ENCODE measurements at regions not wholly inside any gene's neighbourhood (a gene's known extent, or its start where the extent isn't known, plus 50 kb on each side); places are given as distances from the start of the nearest gene placed in this dataset.
"Not testable (repeated sequence)": the region's sequence is repeated elsewhere in the genome, so short reads cannot be mapped to it uniquely, and the experiment has no call there.

- TF ChIP-seq CTCF (IDR thresholded peaks at IDR 0.05; ENCODE audit: unreplicated experiment in 3 of 3): no peak
- Mint-ChIP-seq H3K36me3 (ENCODE audit: low read depth) (no peaks in the 10 kb centered on the region), H3K4me1 (peaks cover 6% of the 10 kb centered on the region), H3K4me3 (no peak overlapping the region), H3K9me3 (no peaks in the 10 kb centered on the region), H3K27ac (no peak overlapping the region), H3K27me3 (ENCODE audit: low read depth) (no peaks in the 10 kb centered on the region)
Measured at GRCh38 chr4:146105464-146105863, 70.1 kb upstream of the LSM6 start.

DNA sequence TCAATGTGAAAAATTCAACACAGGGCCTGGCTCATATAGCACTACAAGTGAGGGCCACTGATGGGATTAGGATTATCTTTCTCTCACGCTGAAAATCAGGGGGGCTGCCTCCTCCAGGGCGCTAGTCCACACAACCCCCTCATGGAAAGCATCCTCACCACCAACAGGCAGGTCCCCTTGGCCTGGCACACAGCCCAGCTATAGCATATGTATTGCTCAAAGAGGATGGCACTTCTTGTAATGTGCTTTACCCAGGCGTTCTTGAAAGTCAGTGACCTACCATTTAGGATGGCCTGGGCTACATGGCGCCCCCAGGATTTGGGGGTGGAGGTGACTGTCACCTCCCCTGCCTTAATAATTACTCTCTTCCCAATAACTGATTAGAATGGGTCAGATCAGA is 71.0 kb upstream of the LSM6 start:
- Mint-ChIP-seq H3K27ac (no peak overlapping the region), H3K27me3 (ENCODE audit: low read depth) (peaks cover 3% of the 10 kb centered on the region), H3K4me3 (no peak overlapping the region), H3K36me3 (ENCODE audit: low read depth) (no peaks in the 10 kb centered on the region), H3K9me3 (no peaks in the 10 kb centered on the region), H3K4me1 (peaks cover 6% of the 10 kb centered on the region)
- TF ChIP-seq CTCF (IDR thresholded peaks at IDR 0.05; ENCODE audit: unreplicated experiment in 3 of 3): no peak

DNA sequence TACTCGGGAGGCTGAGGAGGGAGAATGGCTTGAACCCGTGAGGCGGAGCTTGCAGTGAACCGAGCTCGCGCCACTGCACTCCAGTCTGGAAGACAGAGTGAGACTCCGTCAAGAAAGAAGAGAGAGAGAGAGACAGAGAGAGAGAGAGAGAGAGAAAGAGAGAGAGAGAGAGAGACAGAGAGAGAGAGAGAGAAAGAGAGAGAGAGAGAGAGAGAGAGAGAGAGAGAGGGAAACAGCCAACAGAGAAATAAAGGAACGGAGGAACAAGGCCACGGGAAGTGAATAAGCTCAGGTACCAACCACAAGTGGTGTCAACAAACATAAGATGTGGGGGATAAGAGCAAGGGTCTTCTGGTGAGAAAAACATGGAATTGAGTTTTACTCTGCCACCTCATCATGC is 71.5 kb upstream of the LSM6 start:
- not testable (repeated sequence) for H3K36me3 Mint-ChIP-seq (ENCODE audit: low read depth); H3K27ac Mint-ChIP-seq

GRCh38 chr4:146099585-146099984 is 75.9 kb upstream of the LSM6 start:
- Mint-ChIP-seq H3K36me3 (ENCODE audit: low read depth) (no peaks in the 10 kb centered on the region), H3K27ac (no peak overlapping the region), H3K9me3 (no peaks in the 10 kb centered on the region), H3K4me1 (peaks cover 4% of the 10 kb centered on the region), H3K27me3 (ENCODE audit: low read depth) (peaks cover 4% of the 10 kb centered on the region), H3K4me3 (no peak overlapping the region)
- no peak for TF ChIP-seq CTCF (IDR thresholded peaks at IDR 0.05; ENCODE audit: unreplicated experiment in 3 of 3)

More for the DNA sequence above, 71.5 kb upstream of the LSM6 start:
- H3K4me3 Mint-ChIP-seq; H3K4me1 Mint-ChIP-seq; H3K27me3 Mint-ChIP-seq (ENCODE audit: low read depth); H3K9me3 Mint-ChIP-seq: not testable (repeated sequence)

DNA sequence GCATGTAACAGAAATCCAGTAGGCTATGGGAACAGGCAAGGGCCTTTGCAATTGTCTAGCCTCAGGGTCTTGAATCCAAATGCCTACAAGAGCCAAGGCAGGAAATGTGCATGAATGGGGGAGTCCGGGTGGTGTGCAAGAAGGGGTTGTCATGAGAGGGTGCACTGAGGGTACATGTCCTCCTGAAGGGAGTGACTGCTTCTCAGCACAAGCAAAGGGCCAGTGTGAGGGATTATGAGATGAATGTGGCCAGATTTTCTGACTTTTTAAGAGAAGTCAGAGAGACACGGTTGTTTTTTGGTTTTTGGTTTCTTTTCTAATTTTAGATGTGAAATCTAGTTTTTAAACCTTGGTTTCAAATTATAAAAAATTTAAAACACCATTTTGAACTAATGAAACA is 76.5 kb upstream of the LSM6 start:
- Mint-ChIP-seq H3K27ac (no peak overlapping the region), H3K27me3 (ENCODE audit: low read depth) (peaks cover 4% of the 10 kb centered on the region), H3K9me3 (no peaks in the 10 kb centered on the region), H3K4me1 (peaks cover 4% of the 10 kb centered on the region), H3K36me3 (ENCODE audit: low read depth) (no peaks in the 10 kb centered on the region), H3K4me3 (no peak overlapping the region)
- TF ChIP-seq CTCF (IDR thresholded peaks at IDR 0.05; ENCODE audit: unreplicated experiment in 3 of 3): no peak

GRCh38 chr4:146098397-146098796 is 77.1 kb upstream of the LSM6 start:
- TF ChIP-seq CTCF (IDR thresholded peaks at IDR 0.05; ENCODE audit: unreplicated experiment in 3 of 3): no peak
- no peaks in the 10 kb centered on the region for H3K9me3 Mint-ChIP-seq
- H3K27me3 Mint-ChIP-seq (ENCODE audit: low read depth): peaks cover 4% of the 10 kb centered on the region
- no peak overlapping the region for H3K27ac Mint-ChIP-seq
- peaks cover 4% of the 10 kb centered on the region for H3K4me1 Mint-ChIP-seq
- H3K36me3 Mint-ChIP-seq (ENCODE audit: low read depth): no peaks in the 10 kb centered on the region
- no peak overlapping the region for H3K4me3 Mint-ChIP-seq
